Mesendoderm (in vitro differentiated cells): ENCODE measurements at regions not wholly inside any gene's neighbourhood (a gene's known extent, or its start where the extent isn't known, plus 50 kb on each side); places are given as distances from the start of the nearest gene placed in this dataset.

ENCODE experiments used
- DNase-seq: peaks from one replicate; pipeline ENCODE4 v3.0.0; 2013
- H2AK5ac ChIP-seq: 2 replicates; pipeline ENCODE4 v1.6.1; 2013; ENCODE audit warnings: low read length, inconsistent platforms
- H2BK120ac ChIP-seq: 2 replicates; pipeline ENCODE4 v1.6.1; 2013; ENCODE audit warnings: low read depth, mild to moderate bottlenecking, low read length, moderate library complexity, mixed read lengths
- H2BK15ac ChIP-seq: replicated peaks from 2 replicates; pipeline ENCODE4 v1.6.1; 2013; ENCODE audit warnings: low read depth, mild to moderate bottlenecking, moderate library complexity
- H2BK5ac ChIP-seq: 2 replicates; pipeline ENCODE4 v1.6.1; 2013; ENCODE audit warnings: low read length, inconsistent platforms
- H3K18ac ChIP-seq: 2 replicates; pipeline ENCODE4 v1.6.1; 2013; ENCODE audit warnings: mild to moderate bottlenecking, low read length, mixed read lengths
- H3K23ac ChIP-seq: one replicate; pipeline ENCODE4 v1.6.1; 2013; ENCODE audit warnings: low read length
- H3K27ac ChIP-seq: 2 replicates; pipeline ENCODE4 v1.5.1; 2013; ENCODE audit warnings: low read depth, mild to moderate bottlenecking, inconsistent platforms, low read length, moderate library complexity
- H3K27me3 ChIP-seq: 2 replicates; pipeline ENCODE4 v1.6.1; 2013; ENCODE audit warnings: low read length, control low read depth, mild to moderate bottlenecking, inconsistent platforms; ENCODE audit not compliant: insufficient read depth, poor library complexity
- H3K36me3 ChIP-seq: 2 replicates; pipeline ENCODE4 v1.6.1; 2013; ENCODE audit warnings: low read length, inconsistent platforms; ENCODE audit not compliant: control insufficient read depth, insufficient read depth
- H3K4ac ChIP-seq: one replicate; pipeline ENCODE4 v1.6.1; 2013; ENCODE audit warnings: low read depth, mild to moderate bottlenecking, low read length, moderate library complexity
- H3K4me1 ChIP-seq: 2 replicates; pipeline ENCODE4 v1.6.1; 2013; ENCODE audit warnings: low read depth, low read length, inconsistent platforms; ENCODE audit not compliant: control insufficient read depth
- H3K4me2 ChIP-seq: 2 replicates; pipeline ENCODE4 v1.6.1; 2013; ENCODE audit warnings: low read length
- H3K4me3 ChIP-seq: 2 replicates; pipeline ENCODE4 v1.5.1; 2013; ENCODE audit warnings: mild to moderate bottlenecking, low read length
- H3K56ac ChIP-seq: one replicate; pipeline ENCODE4 v1.6.1; 2013; ENCODE audit warnings: low read length
- H3K79me1 ChIP-seq: 2 replicates; pipeline ENCODE4 v1.6.1; 2013; ENCODE audit warnings: low read length, inconsistent platforms
- H3K79me2 ChIP-seq: 2 replicates; pipeline ENCODE4 v1.6.1; 2013; ENCODE audit warnings: mild to moderate bottlenecking, low read length; ENCODE audit not compliant: control insufficient read depth, insufficient read depth
- H3K9ac ChIP-seq: 2 replicates; pipeline ENCODE4 v1.6.1; 2013; ENCODE audit warnings: low read length, inconsistent platforms
- H4K5ac ChIP-seq: one replicate; pipeline ENCODE4 v1.6.1; 2013; ENCODE audit warnings: low read length
- H4K8ac ChIP-seq: one replicate; pipeline ENCODE4 v1.6.1; 2013; ENCODE audit warnings: low read depth, mild to moderate bottlenecking, control low read depth, low read length, moderate library complexity
- WGBS: extraction: QIAGEN DNeasy Blood & Tissue Kit; methylation state at CpG from one replicate; pipeline ENCODE4 v1.1.7; 2013; ENCODE audit warnings: low lambda C conversion rate, missing lambda C conversion rate; ENCODE audit not compliant: insufficient coverage; ENCODE audit errors: extremely low coverage; 5-methylcytosine and 5-hydroxymethylcytosine counted together

GRCh38 chr15:69656271-69657030 is 203.8 kb downstream of the RPLP1 start:
- no CpG with 5 or more reads among the region's 10 CpGs for WGBS
- no peak overlapping the region for H2BK120ac ChIP-seq

GRCh38 chr15:69657626-69658025 is 205.0 kb downstream of the RPLP1 start:
- no peak overlapping the region for H3K4me3 ChIP-seq
- DNase-seq, result no peak
- no peaks in the 10 kb centered on the region for H3K4me1 ChIP-seq
- H2BK120ac ChIP-seq, result no peak overlapping the region
- no peaks in the 10 kb centered on the region for H3K27me3 ChIP-seq
- H4K8ac ChIP-seq, result no peak overlapping the region
- H3K36me3 ChIP-seq, result no peaks in the 10 kb centered on the region
- WGBS, result no CpG with 5 or more reads among the region's 6 CpGs
- no peak overlapping the region for H4K5ac ChIP-seq
- H3K9ac ChIP-seq, result no peak overlapping the region
- H2BK5ac ChIP-seq, result no peak overlapping the region
- H3K4ac ChIP-seq, result no peak overlapping the region
- H3K56ac ChIP-seq, result no peak overlapping the region
- no peaks in the 10 kb centered on the region for H3K79me2 ChIP-seq
- no peak overlapping the region for H3K4me2 ChIP-seq
- H3K23ac ChIP-seq, result no peak overlapping the region
- H3K18ac ChIP-seq, result no peak overlapping the region
- no peaks in the 10 kb centered on the region for H3K79me1 ChIP-seq
- H2BK15ac ChIP-seq, result no peak overlapping the region
- no peak overlapping the region for H3K27ac ChIP-seq
- no peak overlapping the region for H2AK5ac ChIP-seq

More at GRCh38 chr15:69656271-69657030, 203.8 kb downstream of the RPLP1 start:
- no peak overlapping the region for H3K9ac ChIP-seq
- H3K56ac ChIP-seq, result no peak overlapping the region
- H2BK15ac ChIP-seq, result no peak overlapping the region
- H4K8ac ChIP-seq, result no peak overlapping the region
- no peak overlapping the region for H2AK5ac ChIP-seq
- DNase-seq, result no peak
- no peaks in the 10 kb centered on the region for H3K27me3 ChIP-seq
- H3K4me1 ChIP-seq, result no peaks in the 10 kb centered on the region
- H3K27ac ChIP-seq, result no peak overlapping the region
- no peaks in the 10 kb centered on the region for H3K36me3 ChIP-seq
- no peak overlapping the region for H3K18ac ChIP-seq
- H3K4me2 ChIP-seq, result no peak overlapping the region
- H3K79me1 ChIP-seq, result no peaks in the 10 kb centered on the region
- no peak overlapping the region for H3K4ac ChIP-seq
- no peak overlapping the region for H3K4me3 ChIP-seq
- H3K23ac ChIP-seq, result no peak overlapping the region
- H3K79me2 ChIP-seq, result no peaks in the 10 kb centered on the region
- no peak overlapping the region for H2BK5ac ChIP-seq
- no peak overlapping the region for H4K5ac ChIP-seq

GRCh38 chr15:69658411-69658945 is 205.9 kb downstream of the RPLP1 start:
- Histone ChIP-seq H2BK120ac (no peak overlapping the region), H3K4me3 (no peak overlapping the region), H3K56ac (no peak overlapping the region), H2AK5ac (no peak overlapping the region), H2BK15ac (no peak overlapping the region), H3K27ac (no peak overlapping the region), H4K5ac (no peak overlapping the region), H3K23ac (no peak overlapping the region), H3K79me1 (no peaks in the 10 kb centered on the region), H3K4me1 (no peaks in the 10 kb centered on the region), H3K4me2 (no peak overlapping the region), H3K18ac (no peak overlapping the region), H3K9ac (no peak overlapping the region), H3K4ac (no peak overlapping the region), H4K8ac (no peak overlapping the region), H2BK5ac (no peak overlapping the region), H3K27me3 (no peaks in the 10 kb centered on the region), H3K36me3 (no peaks in the 10 kb centered on the region), H3K79me2 (no peaks in the 10 kb centered on the region)
- no CpG with 5 or more reads among the region's 8 CpGs for WGBS
- no peak for DNase-seq

- WGBS, result no CpG with 5 or more reads among the region's 5 CpGs
- H4K5ac ChIP-seq, result no peak overlapping the region
- no peak overlapping the region for H3K27ac ChIP-seq
- no peaks in the 10 kb centered on the region for H3K79me1 ChIP-seq
- no peak overlapping the region for H4K8ac ChIP-seq
- no peak overlapping the region for H3K4me3 ChIP-seq
- H2AK5ac ChIP-seq, result no peak overlapping the region
- no peaks in the 10 kb centered on the region for H3K36me3 ChIP-seq
- H3K4ac ChIP-seq, result no peak overlapping the region
- no peak overlapping the region for H2BK120ac ChIP-seq
- DNase-seq, result no peak
- no peaks in the 10 kb centered on the region for H3K79me2 ChIP-seq
- H3K4me2 ChIP-seq, result no peak overlapping the region
- H2BK15ac ChIP-seq, result no peak overlapping the region
- H3K27me3 ChIP-seq, result no peaks in the 10 kb centered on the region
- no peak overlapping the region for H2BK5ac ChIP-seq
- no peak overlapping the region for H3K56ac ChIP-seq
- H3K18ac ChIP-seq, result no peak overlapping the region
- H3K23ac ChIP-seq, result no peak overlapping the region
- no peaks in the 10 kb centered on the region for H3K4me1 ChIP-seq
- H3K9ac ChIP-seq, result no peak overlapping the region
Observed at GRCh38 chr15:69659454-69660050, 206.9 kb downstream of the RPLP1 start.

- Histone ChIP-seq H4K8ac (no peak overlapping the region), H3K27me3 (no peaks in the 10 kb centered on the region), H2BK5ac (no peak overlapping the region), H3K4me2 (no peak overlapping the region), H3K9ac (no peak overlapping the region), H2AK5ac (no peak overlapping the region), H2BK120ac (no peak overlapping the region), H3K79me1 (no peaks in the 10 kb centered on the region), H3K4me3 (no peak overlapping the region), H4K5ac (no peak overlapping the region), H3K79me2 (no peaks in the 10 kb centered on the region), H3K23ac (no peak overlapping the region), H3K4me1 (no peaks in the 10 kb centered on the region), H3K36me3 (no peaks in the 10 kb centered on the region), H3K4ac (no peak overlapping the region), H3K27ac (no peak overlapping the region), H3K18ac (no peak overlapping the region), H2BK15ac (no peak overlapping the region), H3K56ac (no peak overlapping the region)
- WGBS, result no CpG with 5 or more reads among the region's 2 CpGs
- no peak for DNase-seq
Observed at GRCh38 chr15:69660114-69660513, 207.5 kb downstream of the RPLP1 start.
